GM12891 (cell line): ENCODE measurements at regions not wholly inside any gene's neighbourhood (a gene's known extent, or its start where the extent isn't known, plus 50 kb on each side); places are given as distances from the start of the nearest gene placed in this dataset.

Experiments used
- POLR2A ChIP-seq: IDR thresholded peaks from 2 replicates; pipeline ENCODE4 v1.6.1; 2011; ENCODE audit warnings: low read depth, low read length, control low read depth
- POLR2AphosphoS5 ChIP-seq: IDR thresholded peaks from 2 replicates; pipeline ENCODE4 v1.6.1; 2011; ENCODE audit warnings: low read depth, low read length, control low read depth

- no peak for TF ChIP-seq POLR2A
- no peak for TF ChIP-seq POLR2AphosphoS5
Observed at GRCh38 chr7:125828153-125828700, 898.6 kb upstream of the POT1 start.
